HG02610 (cell line): ENCODE measurements at regions not wholly inside any gene's neighbourhood (a gene's known extent, or its start where the extent isn't known, plus 50 kb on each side); places are given as distances from the start of the nearest gene placed in this dataset.

Experiments used
- ATAC-seq: cut with Tn5 transposase; IDR thresholded peaks from one replicate; pipeline ENCODE4 v1.9.1; 2021; ENCODE audit warnings: mild to moderate bottlenecking, moderate library complexity; ENCODE audit not compliant: unreplicated experiment

DNA sequence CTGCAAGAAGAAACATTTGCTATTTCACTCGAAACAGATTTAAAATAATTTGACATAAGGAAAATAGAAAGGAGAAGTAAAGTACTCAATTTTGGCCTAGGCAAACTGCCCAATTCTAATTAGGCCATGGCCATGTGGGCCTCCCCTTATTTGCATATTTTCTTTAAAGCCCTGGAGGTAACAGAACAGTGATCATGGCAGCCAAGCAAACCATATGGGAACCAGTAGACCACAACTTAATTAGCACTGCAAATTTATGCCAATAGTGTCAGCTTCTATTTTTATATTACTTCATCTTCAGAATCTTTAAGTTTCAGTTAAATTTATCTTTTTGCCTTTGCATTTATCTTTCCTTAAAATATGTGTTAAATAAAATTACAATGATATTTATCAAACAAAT lies 63.3 kb upstream of the THSD7A start:
- ATAC-seq = no peak

DNA sequence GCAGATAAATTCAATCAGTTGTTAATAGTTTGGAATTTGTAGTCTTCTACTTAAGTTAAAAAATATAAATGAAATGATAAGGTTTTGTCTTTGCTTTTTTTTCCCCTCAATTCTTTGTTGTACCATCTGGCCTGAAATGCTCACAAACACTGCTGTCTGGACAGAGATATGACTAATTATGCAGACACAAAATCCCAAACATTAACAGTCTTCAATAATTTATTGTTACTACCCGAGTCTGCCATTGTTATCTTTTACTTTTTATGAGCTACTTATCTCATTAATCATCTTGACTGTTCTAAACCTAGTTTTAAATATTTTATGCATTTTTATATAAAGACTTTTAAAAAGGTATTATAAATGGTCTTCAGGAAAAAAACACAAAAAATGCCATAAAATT lies 64.7 kb upstream of the THSD7A start:
- no peak for ATAC-seq

DNA sequence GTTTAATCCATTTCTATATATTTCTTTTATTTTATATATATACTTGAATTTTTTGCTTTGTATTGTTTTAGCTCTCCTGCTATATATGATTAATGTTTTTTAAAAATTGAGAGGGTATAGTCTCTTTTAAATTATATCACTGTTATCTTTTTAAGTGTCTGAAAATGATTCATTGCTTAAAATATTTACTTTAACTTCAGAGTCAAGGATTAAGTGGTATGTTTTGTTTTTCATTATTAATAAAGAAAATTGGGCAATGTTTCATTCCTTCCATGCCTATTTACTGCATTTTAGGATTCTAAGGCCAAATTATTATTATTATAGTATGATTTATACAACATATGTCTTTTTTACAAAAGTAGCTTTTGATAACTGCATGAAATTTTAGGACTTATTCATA lies 67.2 kb upstream of the THSD7A start:
- ATAC-seq = no peak

DNA sequence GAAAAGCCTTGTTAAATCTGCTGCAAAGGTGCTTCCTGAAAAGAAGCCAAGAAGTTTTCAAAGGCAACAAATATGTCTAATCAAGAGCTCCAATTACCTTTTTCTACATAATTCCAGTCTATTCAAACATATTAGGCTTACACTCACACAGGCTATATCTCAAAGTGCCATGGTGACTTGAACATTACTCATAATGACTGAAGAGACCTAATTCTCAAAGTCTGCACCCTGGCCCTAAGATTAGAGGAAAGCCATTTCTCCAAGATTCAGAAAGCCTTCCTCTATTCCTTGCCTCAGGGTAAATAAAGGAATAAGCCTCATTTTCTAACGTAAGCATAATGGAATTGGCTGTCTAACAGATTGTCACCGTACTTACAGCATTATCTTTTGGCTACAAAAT lies 78.3 kb upstream of the THSD7A start:
- ATAC-seq = no peak

DNA sequence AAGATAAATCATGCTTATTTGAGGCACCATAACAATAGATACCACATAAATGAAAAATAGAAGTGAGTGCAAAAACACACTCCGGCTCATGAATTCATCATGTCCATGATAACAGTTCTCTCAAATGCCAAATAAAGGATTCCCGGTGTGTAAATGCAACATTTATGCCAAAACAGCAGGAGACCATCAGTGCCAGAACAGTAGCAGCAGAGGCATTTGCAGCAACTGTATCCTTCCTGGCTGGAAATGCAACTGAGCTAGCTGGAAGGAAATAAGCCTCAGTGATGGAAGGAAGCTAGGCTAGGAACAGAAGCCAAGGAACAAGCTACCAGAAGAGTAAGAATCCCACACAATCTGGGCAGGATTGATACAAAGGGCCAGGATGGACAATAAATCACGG lies 79.9 kb upstream of the THSD7A start:
- no peak for ATAC-seq

DNA sequence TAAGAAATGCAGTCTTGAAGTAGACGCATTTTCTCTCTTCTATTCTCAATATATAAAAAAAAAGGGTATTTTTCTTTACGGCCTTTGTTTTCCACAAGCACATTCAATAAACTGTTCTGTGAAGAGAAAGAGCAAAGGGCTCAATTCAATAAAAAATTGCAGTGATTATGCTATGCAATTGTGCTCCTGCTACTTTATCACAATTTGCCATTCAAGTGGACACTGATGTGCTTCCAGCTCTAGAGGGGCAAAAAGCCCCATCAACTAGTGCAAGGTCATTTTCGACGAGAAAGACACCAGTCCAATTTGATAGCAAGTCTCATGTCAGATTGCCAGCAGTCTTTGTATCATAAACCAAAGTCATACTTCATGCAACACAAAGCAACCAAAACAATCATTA lies 82.6 kb upstream of the THSD7A start:
- no peak for ATAC-seq

DNA sequence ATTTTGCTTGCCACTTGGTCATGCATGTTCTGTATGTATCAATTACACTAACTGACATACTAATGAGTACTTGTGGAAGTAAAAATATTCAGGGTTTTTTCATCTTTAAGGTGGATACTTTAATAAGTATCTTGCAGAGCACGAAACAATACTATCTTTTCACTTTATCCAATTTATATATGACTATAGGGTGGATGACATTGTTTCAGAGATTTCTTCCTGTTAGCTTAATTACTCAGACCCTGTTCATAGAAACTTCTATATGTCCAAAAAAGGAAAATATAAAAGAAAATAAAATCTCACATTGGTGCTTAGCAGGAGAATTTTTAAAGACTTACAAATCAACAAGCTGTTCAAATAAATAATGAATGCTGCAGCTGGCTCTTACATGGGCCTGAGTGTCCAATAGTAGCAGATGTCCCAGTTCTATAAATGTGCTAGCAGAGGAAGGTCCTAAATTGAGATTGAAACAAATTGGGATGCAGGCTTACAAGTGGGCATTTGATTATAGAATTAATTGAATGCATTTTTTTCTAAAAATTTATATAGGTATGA lies 91.5 kb upstream of the THSD7A start:
- ATAC-seq = no peak

DNA sequence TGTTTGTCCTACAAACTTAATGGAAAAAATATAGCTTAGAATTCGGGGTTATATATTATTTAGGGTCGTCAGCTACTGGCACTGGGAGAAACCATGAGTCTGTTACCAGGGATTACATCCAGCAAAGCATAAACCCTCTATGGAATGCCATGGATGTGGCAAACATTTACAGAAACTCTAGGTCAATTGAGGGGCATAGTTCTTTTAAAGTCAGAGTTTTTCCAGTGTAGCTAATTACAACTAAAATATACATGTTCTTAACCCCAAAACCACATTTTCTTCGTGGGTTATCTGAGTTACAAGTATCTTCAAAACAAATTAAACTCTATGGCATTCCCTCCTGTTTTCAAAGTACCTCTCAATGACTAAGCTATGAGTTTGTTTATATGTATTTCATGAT lies 99.3 kb upstream of the THSD7A start:
- no peak for ATAC-seq

DNA sequence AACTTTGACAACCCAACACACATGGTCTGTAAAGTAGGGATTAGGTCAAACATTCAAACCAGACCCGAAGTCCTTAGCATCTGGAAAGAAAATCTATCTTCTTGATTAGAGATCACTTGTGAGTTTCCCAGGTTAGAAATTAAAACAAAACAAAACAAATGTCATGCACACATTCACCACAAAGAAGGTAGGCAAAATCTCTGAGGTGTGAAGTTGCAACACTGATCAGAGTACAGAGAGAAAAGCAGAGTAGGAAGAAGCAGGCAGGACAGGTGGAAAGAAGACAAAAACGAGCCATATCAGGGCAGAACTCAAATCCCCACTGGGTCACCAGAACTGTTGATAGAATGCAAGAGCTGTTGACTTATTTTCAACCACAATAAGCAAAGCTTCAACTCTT lies 102.8 kb upstream of the THSD7A start:
- ATAC-seq = no peak

DNA sequence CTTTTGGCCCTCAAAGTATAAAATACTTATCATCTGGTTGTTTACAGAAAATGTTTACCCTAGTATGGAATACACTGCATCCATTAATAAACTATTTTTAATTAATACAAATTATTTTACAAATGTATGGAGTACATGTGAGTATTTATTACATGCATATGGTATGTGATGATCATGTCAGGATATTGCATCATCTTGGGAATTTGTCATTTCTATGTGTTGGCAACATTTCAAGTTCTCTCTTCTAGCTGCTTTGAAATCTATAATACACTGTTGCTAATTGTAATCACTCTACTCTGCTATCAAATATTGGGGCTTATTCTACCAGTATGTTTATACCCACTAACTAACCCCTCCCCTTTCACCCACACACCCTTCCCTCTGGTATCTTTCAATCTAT lies 103.9 kb upstream of the THSD7A start:
- no peak for ATAC-seq

DNA sequence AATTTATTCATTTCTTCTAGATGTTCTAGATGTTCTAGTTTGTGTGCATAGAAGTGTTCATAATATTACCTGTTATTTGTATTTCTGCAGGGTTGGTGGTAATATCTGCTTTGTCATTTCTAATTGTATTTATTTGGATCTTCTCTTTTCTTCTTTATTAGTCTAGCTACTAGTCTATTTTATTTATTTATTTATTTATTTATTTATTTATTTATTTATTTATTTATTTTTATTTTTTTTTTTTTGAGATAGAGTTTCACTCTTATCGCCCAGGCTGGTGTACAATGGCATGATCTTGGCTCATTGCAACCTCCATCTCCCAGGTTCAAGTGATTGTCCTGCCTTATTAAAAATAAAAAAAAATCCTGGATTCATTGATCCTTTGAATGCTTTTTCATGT lies 114.8 kb upstream of the THSD7A start:
- ATAC-seq = no peak

DNA sequence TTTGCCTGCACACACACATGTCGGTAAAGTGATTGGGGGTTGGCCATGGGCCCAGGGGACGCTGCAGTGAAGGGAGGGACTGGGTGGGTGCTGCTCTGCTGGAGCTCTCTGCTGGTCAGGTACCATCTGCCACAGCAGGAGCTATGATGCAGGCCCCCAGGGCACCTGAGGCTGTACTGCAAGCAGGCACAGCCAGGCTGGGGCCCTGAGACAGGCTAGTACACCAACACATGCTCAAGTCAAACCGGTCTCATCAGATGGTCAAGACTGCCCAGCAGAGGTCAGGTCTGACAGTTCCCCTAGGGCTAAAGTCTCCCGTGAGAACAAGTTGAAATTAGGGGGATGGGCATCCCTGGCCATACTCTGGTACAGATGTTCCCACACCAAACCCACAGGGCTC lies 118.3 kb upstream of the THSD7A start:
- no peak for ATAC-seq

DNA sequence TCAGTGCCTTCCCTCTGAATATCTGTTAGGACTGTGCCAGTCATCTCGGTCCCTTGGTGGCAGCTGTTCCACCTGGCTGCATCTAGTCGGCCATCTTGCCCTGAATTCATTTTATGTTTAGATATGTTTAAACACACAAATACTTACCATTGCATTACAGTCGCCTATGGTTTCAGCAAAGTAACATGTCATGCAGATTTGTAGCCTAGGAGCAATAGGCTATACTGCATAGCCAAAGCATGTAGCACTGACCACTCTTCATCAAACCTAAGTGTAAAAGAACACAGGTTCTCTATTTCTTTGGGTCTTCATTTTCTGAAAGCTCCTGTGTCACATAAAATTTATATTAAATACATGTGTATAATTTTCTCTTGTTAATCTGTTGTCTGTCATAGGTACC lies 118.9 kb upstream of the THSD7A start:
- ATAC-seq = no peak

DNA sequence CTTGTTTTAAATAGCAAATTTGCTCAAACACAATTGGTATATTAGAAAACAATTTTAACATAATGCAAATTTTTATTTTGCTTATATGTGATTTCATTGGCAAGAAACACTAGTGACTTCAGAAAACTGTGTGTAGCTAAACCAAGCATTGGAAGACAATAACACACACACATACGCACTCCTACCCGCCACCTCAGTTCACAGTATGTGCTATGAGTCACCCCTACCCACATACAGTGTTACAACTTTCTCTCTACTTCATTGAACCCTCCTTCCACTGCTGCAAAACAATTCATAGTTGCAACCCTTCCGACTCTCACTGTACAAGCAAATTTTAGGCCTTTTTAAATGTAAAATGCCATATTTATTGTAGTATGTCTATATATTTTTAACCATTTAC lies 119.9 kb upstream of the THSD7A start:
- no peak for ATAC-seq

DNA sequence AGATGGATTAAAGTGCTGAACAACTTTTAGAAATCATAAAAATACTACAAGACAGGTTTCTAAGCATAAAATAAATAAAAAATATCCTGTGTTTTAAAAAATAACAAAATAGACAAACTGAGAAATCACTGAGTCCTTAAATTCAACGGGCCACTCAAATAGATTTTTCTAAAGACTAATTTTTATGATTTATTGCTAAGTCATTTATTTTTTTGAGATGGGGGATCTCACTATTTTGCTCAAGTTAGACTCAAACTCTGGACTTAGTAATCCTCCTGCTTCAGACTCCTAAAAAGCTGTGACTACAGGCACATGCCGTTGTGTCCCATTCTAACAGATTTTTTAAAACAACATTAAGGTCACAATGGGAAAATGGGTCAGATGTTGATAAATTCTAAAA lies 121.0 kb upstream of the THSD7A start:
- ATAC-seq = no peak

DNA sequence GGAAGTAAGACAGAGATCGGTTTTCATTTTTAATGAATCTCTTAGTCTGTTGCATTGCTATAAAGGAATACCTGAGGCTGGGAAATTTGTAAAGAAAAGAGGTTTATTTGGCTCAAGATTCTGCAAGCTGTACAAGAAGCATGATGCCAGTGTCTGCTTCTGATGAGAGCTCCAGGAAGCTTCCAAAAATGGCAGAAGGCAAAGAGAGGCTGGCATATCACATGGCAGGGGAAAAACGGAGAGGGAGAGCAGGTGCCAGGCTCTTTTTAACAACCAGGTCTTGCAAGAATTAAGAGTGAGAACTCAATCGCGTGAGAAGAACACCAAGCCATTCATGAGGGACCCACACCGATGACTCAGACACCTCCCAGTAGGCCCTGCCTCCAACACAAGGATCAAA lies 125.0 kb upstream of the THSD7A start:
- no peak for ATAC-seq

DNA sequence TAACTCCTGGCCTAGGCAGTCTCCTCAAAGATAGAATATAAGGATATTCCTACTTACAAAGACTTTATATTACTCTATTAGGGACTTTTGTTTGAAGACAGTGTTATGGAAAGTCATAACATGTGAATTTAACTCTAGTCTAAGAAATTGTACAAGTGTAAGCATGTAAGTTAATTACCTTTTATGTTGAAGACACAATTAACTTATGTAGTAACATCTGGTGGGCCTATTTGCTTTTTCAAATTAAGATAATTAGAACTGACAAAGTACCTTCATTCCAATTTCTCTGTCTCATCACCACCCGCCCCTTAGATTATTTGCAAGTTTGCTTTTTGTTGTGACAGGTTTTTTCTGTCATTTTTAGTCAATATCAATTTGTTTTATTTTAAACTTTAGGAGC lies 126.0 kb upstream of the THSD7A start:
- ATAC-seq = no peak

DNA sequence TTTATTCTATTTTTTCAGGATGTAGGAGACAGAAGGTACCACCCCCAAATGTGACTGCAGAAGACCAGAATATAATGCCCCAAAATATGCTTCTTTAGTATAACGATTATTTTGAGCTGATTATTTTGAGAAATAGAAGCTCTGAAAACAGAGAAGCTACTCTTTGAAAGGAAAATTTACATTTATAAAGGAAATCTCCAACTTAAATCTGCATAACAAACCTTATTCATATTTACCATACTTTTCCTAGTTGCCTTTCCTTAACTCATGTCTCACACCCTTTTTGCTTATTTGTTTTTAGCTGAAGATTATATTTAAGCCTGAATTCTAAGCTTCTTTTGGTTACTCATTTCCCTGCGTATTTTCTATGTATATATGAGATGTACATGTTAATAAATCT lies 127.1 kb upstream of the THSD7A start:
- no peak for ATAC-seq

DNA sequence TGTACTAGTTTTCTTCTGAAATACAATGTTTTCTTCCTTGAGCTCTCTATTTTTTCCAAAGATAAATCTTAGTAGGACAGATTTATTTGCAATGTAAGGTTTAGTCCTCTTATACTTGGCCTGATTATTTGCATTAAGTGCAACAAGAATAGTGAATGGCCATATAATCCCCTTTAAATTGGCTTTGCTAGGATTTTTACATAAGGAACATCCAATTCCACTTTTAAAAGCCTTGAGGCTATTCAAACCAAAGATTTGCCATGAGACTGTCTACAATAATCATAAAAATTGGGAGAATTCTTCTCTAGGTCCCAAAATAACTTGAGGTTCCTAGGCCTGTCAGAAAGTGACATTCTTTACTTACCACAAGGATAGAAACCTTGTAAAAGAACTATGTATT lies 128.6 kb upstream of the THSD7A start:
- no peak for ATAC-seq

DNA sequence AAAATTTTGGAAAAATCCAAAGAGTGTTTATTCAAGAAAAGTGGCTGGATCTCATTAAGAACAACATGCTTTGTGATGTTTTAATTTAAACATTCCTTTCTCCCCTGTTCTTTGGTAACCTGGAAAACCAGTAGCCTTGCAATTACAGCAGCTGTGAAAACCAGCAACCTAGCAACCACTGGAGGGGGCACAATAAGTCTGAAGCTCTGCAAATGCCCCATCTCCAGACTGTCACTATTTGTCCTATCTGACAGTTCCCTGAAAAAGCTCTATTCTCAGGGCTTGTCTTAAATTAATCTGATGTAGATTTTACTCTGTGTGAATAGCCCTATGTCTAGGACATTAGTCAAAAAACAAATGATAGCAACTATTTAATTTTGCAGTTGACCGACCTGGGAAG lies 137.6 kb upstream of the THSD7A start:
- no peak for ATAC-seq

DNA sequence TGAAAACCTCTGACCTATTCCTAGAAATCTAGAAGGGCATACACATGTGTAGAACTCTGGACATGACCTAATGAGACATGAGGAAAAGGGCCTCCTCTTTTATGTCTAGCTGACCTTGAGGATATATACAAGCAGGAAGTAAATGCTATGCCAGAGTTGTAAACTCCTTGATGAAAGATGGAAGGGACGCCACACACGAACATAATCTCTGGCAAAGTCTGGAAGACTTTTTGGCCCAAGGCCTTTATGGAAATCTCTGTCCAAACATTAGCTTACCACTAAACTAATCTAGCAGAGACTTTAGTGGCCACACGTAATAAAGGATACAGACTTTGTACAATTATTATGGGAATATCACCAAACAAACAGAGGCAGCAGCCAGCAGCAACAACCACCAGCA lies 138.1 kb upstream of the THSD7A start:
- no peak for ATAC-seq

DNA sequence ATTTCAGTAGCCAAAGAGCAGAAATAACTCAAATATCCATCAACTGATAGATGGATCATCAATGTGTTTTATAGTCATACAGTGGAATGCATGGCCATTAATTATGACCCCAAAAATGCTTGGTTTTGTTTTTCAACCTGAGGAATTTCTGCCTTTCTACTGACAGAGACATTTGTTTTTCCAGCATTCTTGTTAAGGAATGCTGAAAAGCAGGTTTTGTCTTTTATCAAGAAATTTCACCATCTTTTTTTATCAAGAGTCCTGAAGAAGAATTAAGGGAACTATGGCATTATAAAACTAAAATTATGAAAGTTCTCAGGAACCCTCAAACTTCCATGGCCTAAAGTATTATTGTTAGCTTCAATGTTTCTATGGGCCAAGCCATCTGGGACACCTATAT lies 153.4 kb upstream of the THSD7A start:
- no peak for ATAC-seq

DNA sequence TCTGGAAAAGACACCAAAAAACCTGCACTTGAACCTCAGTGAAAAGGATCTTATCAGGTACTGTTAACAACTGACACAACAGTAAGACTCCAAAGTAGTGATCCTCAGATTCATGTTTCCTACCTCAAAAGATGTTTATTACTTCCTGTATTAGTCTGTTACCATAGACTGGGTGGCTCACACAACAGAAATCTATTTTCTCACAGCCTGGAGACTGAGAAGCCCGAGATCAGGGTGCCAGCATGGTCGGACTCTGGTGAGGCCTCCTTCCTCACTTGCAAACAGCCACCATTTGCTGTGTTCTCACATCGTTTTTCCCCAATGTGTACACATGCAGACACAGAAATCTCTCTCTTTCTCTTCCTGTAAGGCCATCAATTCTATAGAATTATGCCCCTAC lies 154.0 kb upstream of the THSD7A start:
- no peak for ATAC-seq

DNA sequence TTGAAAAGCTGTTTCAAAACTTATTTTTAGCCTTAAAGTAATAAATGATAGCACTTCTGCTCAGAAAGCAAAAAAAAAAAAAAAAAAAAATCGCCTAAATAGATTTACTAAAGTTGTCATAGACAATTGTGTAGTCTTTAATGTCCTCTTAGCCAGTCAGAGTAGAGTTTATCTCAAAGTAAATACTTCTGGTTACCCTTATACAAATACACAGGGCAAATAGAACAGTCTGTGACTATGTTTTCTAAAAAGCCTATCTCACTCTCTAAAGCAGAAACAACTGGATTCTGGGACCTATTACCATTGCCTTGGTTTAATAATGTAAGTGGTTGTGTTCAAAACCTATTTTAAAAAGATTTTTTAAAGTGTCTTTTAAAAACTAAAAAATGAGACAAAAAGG lies 156.2 kb upstream of the THSD7A start:
- no peak for ATAC-seq
